T-helper 22 cell (primary cell): ENCODE measurements at regions not wholly inside any gene's neighbourhood (a gene's known extent, or its start where the extent isn't known, plus 50 kb on each side); places are given as distances from the start of the nearest gene placed in this dataset.

Experiments
- DNase-seq: peaks from one replicate; pipeline ENCODE4 v3.0.0-alpha.2; 2020; ENCODE audit warnings: low read depth

DNA sequence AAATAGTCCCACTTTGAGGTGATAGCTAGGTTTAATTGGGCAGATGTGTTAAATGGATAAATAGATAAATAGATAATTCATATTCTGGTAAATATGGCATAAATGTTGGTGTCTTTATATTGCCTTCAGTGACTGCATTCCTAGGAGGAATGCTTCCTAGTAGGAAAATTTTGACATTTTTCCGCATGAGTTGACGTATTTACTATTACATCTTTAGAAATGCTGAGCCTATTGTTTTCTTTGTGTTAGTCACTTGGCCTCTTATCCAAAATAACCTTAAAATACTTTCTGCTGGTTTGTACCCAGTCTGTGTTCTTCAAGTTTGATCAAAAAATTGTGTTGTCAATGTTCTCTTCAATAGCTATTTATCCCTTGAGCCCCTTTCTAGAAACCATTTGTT lies 495.6 kb upstream of the ZEB2 start:
- no peak for DNase-seq

DNA sequence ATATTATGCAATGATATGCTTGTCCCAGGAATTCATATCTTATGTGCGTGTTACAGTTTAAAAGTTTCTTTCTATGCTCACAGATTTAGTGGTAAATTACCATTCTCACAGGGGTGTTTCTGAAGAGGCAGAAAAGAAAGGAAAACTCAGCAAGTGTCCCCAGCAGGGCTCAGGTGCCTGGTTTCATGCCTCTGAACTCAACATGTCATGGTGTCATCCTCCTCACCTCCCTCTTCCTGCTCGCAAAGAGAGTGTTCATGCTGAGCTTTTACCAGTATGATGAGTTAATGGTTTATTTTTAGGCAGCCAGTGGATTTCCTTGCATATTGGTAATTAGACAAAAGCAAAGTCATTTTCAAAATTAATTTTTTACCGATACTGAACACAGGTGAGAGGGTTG lies 492.9 kb upstream of the ZEB2 start:
- no peak for DNase-seq

DNA sequence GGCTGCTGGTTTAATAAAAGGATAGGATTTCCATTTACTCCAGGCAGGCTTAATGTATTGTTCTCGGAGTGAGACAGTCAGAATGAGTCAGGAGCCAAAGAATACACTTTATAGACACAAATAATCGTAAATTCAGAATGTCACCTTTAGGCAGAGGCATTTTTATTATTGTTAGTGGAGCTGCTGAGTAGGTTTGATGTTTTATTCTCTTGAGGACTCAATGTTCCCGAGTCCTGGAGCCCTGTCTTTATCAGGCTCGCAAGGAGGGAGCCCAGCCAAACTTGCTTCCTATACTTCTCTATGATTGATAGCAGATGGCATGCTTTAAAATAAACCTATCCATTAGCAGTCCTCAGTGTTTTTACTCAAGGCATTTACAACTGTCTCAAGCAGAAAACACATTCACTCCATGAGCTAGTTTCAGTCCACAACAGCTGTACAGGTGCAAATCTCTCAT lies 492.3 kb upstream of the ZEB2 start:
- DNase-seq: no peak

DNA sequence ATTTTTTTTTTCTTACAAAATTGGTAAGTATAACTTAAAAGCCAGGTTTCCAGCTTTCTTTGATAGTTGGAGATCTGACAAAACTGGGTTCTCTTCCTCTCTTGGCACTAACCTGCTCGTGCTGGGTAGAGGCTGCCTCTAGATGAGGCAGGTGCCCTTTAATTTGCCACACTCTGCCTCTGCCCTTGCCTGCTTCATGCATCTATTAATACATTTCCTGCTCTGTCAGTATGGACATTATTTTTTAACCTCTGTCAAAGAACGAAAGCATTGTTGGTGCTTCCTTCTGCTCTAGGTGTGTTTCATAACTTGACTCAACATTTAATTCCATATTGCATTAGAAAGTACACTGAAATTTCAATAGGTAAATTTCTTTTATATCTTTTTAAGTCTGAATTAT lies 490.7 kb upstream of the ZEB2 start:
- DNase-seq: no peak

DNA sequence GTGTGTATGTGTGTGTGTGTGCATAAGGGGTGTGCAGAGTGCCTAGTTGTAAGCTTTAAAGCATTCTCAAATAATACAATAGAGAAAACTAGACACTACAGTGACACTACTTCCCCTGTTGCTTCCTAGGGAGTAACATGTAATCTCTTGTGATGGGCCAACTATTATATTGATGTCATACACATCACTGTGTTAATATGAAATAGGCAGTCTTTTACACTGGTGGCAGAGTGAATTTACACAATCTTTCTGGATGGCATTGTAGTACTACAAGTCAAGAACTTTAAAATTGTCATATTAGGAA lies 488.0 kb upstream of the ZEB2 start:
- DNase-seq: no peak

DNA sequence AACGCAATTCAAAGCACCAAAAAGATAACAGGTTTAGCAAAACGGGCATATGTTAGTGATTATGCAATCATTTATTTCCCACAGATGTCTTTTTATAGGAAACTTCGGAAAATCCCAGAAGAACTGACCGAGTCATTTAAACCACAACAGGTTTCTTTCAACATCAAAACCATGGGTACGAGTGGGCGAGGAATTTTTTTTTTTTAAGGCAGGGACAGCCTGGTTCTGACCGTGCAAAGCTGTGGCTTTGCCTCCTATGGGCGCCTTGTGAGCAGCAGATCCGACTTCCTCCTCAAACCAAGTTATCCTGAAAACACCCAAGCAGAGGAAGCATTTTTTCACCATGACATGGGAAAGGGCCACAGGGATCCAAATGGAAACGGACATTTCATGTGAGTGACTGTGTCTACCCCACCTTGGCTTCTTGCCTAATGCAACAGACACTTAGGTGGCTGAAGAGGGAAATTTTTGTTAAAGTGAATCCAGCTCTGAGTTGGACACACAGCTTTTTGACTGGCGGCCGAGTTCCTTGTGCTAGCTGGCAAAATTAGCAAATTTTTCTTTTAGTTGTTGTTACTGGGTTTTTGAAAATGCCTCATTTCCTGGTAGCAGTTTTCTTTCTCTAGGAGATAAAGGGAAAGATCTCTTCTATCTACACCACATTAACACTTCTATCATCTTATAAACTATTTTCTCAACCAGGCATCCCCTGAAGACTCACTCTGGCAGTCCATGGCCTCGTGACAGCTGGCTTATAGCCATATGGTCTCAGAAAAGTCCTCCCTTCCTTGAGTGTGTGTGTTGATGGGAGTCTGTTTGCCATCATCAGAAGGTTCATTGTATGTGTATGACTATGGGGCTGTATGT lies 487.4 kb upstream of the ZEB2 start:
- DNase-seq: no peak

DNA sequence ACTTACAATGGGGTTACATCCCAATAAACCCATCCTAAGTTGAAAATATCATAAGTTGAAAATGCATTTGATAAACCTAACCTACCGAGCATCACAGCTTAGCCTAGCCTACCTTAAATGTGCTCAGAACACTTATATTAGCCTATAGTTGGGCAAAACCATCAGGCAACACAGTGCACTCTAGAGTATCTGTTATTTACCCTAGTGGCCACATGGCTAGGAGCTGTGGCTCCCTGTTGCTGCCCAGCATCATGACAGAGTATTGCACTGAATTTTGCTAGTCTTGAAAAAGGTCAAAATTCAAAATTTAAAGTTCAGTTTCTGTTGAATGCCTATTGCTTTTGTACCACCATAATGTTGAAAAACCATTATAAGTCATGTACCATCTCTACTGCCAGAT lies 482.7 kb upstream of the ZEB2 start:
- no peak for DNase-seq

DNA sequence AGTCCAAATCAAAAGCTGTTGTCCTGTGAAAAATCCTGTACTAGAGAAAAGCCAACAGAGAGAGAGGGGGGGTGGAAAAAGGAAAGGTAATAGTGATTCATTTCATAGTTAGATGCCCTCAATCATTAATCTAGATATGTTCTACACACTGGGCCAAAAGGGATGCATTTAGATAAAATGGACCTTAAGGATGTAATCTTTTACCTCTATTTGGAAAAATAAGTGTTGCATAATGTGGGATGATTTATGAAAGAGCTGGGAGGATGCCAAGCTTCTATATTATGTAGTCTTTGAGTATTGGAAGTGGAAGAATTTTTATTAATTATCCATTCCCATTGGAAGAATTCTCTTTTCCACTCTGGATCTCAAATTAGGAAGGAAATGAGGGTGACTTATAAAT lies 480.5 kb upstream of the ZEB2 start:
- no peak for DNase-seq

DNA sequence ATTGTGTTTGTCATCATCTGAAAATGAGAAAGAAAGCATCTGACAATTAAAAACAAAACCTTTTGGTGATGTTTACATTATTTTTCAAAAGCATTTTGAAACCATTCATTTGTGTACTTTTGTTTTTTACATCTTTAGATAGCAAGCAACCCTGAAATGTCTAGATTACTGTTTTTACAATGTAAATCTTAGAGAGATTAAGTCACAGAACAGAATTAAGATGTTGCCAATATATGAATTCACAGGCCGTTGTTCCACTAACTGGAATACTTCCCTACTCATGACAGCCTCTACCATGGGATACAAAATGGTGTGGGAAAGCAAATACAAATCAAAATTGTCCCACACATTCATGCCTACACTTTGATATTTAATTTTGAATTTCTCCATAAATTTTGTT lies 480.0 kb upstream of the ZEB2 start:
- no peak for DNase-seq

DNA sequence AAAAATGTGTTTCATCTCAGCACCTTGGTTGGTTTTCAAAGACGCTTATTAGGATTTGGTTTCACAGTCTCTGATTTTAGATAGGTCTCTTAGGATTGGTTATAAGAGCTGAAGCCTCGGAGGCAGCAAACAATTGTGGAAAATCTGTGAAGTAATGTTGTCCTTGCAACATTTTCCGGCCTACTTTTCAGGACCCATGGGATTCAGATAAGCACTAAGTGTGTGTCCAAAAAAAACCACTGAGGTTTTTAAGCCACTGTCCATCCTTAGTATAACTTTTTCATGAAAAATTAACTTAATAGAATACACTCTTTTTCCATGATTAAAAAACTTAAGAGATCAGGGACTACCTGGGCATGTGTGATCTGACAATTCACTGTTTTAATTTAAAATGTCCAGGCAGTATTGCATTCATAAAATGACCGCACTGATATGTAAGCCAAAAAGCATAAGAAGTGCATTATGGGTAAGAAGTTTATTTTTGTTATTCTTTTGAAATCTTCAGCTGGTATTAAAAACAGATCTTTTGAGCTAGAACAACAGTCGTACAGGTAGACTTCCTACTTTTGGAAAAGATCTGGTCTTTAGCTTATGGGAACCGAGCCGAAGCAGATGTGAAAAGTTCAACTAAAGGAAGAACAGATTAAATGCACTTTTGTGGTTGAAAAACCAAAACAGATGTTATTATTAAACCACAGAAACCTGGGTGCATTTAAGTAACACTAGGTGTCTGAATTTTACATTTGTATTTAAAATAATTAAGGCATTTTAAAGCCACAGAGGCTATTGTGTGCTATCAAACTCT lies 479.4 kb upstream of the ZEB2 start:
- DNase-seq: no peak

DNA sequence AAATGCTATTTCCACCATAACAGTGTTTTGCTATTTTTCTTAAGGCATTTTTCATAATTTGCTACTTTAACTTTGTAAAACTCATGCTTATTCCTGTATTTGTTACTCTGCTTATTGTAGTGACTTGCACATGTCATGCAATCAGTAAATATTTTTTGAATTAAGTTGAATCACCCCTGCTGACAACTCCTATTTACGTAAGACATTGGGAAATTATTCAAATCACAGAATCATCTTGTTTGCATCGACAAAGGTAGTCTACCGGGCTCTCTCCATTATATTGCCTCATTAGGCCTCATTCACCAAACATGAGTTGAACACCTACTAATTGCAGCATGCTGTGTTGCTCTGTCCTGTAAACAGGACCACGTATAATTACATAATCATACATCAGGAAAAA lies 478.5 kb upstream of the ZEB2 start:
- DNase-seq: no peak

DNA sequence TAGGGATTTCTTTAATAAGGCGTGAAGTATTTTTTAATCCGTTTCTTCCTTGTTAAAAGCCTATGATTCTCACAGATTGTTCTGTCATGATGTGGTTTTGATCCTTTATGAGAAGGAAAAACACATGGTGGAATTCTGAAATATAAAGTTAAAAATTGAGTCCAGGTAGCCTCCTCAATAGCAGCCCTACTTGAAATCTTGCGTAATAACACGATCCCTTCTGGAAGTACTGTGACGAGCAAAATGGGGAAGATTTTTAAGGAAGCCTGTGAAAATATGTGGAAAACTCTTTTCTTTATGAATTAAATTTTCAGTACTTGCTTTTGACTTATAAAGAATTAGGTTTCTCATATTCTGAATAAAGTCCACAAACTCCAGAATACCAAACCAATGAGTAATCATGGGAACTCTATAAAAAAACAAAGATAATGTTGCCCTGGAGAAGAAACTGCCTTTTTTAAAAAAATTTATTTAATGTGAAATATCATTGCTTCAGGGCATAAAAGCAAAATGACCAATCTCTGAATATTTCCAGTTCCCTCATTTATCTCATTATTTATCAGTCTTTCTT lies 476.4 kb upstream of the ZEB2 start:
- DNase-seq: no peak

DNA sequence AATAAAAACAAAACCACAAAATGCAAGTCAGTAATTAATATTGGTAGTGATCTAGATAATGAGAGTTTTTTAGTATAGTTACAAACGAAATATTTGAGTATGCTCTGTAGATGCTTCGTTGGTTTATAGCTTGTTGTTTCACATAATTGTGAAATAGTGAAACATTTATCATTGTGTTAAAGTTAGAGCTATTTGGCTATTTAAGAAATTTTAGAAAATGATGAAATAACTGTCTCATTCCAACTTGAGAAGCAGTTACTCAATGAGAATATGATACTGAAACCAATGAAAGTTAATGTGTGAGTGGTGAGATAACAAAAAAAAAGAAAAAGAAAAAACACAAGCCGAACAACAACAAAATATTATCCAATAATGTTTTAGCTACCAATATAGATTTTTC lies 475.6 kb upstream of the ZEB2 start:
- DNase-seq: no peak

DNA sequence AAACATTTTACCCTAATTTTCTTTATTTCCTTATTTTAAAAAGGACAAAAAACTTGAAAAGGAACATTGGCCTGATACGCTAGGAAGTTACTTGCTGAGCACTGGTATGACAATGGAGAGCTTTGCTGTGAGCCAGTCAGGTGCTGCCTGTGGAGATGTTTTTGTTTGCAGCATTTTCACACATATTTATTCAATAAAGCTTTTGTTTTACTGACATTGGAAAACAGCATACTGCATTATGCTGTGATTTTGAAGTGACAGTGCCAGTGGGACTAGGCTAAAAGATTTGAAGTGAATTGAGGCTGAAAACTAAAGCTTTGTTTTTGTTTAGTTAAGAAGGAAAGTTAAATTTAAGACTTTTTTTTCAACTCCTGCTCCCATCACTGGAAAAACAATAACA lies 470.7 kb upstream of the ZEB2 start:
- DNase-seq: no peak

DNA sequence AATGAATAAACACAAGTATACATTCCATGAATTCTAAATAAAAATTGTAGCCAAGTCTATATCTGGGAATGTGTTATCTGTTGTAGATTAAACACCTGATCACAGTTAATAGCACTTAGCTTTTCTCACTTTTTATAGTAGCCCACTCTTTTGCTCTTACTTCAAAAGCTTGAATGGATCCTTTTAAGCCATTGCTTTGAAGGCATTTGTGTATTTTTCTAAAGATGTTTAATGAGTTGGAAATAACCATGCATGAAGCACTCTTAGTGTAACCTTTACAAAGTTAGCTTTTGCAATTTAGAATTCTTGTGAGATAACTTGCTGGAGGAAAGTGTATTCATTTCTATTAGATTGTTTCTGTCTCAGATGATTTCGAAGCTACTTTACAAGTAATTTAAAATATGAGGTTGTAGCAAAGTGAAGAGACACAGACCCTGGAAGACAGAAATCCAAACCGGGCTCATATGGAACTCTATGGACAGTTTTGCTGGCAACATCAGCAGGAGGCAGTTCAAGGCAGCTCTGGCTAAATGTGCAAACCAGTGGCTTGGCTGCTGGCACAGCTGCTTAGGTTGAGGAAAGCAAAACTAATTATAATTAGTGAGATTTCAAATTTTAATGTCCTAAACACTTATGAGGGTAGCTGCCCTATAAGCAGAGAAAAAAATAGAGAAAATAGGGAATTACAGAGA lies 469.8 kb upstream of the ZEB2 start:
- no peak for DNase-seq

DNA sequence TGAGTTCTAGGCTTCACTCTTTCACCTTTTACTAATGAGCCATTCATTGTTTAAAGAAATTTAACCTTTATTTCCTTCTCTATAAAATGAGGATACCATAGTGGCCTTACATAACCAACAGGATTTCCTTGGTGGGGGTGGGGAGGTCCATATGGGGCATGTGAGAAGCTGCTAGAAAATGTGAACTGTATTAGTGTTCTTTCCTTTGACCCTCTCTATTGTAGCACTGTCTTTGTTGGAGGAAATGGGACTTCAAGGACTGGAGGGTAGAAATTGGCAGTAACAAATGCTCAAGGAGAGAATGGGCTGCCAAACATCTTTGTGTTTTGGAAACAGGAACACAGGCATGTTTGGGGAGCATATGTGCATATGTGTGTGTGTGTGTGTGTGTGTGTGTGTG lies 468.7 kb upstream of the ZEB2 start:
- DNase-seq: no peak

DNA sequence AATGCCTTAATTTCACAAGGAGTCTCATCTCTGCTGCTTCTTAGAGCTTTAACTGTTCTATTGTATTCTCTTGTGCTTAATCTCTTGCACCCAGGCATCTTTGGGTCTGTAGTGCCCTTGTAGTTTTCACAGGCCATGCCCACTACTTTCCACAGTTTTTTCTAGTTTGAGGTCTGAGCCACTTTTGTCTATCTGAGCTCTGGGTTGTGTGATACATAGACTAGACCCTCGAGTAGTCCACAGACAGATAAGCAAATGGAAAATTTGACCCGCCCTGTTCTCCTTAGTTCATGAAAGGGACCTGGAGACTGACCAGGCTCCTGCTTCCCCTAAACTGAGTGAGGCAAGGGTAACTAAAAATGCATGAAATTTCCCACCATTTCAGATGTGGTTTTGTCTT lies 466.8 kb upstream of the ZEB2 start:
- no peak for DNase-seq

DNA sequence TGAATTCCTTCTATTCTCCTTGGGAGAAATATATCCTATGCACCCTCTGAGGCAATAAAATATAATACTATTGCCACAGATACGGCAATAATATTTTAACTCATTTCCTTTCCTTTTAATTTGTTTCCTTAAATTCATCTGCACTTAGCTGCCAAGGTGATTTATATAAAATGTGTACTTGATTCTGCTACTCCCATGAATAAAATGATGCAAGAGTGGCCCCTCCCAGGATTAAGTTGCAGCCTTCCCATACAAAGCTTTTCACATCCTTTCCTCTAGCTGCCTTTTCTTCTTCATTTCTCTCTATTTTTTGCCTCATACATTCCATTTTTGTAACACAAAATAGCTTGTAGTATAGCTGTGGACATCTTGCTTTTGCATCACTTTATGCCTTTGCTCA lies 464.1 kb upstream of the ZEB2 start:
- no peak for DNase-seq

DNA sequence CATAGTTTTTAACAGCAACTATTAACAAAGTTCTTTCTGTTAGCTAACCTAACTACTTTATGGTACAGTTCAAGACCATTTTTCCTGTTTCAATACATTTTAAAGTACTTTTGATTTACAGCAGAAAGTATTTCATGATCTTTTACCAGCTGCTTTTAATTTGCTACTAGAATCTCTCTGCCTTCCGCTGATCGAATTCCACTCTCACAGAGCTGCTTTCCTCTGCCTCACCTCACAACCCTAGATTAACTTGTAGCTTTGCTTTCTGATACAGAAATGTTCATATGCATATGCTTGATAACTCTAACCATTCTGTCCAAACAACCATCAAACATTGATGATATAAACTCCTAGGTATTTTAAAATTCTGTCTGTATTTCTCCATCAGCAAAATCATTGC lies 463.2 kb upstream of the ZEB2 start:
- no peak for DNase-seq

DNA sequence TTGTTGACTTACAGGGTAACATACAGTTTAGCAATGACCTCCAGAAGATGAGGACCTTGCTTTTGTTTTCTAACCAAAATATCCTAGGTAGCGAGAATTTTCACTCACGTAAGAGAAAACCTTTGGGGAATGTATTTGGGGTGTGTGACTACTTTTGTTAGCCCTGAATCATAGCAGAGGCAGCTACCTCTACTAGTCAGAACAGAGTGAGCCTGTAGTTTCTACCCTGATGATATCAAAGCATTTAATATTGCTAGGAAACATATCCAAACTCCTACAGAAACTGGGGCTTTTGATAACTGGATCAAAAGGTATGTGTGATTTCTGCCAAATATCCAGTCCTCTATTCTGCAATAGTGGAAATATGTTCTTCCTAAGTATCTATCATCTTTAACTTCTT lies 462.6 kb upstream of the ZEB2 start:
- DNase-seq: no peak

DNA sequence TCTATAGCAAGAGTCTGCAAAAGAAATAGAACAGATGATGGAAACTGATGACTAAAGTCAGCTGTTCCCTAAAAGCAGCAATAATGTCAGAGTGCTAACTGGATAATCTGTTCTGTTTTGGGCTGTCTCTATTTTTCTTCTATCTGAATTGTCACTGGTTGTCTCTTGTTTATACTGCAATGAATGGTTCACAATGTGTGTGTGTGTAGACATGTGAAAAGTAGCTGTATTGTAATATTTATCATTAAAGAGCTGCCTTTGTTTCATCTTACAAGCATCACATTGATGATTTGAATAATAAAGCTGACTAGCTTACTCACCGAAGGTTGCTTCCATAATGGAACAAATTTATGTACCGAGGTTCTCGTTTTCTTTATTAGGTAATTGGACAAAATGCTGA lies 456.0 kb upstream of the ZEB2 start:
- DNase-seq: no peak

DNA sequence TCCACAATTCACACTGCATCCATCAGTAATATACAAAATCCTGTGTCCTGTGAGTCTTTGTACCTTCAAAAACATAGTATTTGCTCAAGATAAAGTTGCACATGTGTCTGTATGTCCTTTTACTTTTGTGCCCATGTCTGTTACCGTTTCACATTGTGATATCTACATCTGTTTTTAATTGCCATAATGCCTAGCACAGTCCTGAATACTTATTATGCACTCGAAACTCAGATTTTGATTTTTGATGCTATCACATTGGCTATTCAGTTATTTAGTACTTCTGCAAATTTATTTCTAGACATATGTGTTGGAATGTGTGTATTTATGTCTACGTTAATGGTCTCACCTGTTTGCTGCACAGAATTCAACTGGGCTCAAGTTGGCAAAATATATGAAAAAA lies 452.8 kb upstream of the ZEB2 start:
- DNase-seq: no peak
